Activated T-cell treated with anti-CD3 and anti-CD28 coated beads, Interleukin-2, amount 50 U/mL, for 4 hours (primary cell): ENCODE measurements at regions not wholly inside any gene's neighbourhood (a gene's known extent, or its start where the extent isn't known, plus 50 kb on each side); places are given as distances from the start of the nearest gene placed in this dataset.
A peak's percentile ranks its signal among the peaks of the same experiment; 100 is the strongest.
"Not testable (repeated sequence)": the region's sequence is repeated elsewhere in the genome, so short reads cannot be mapped to it uniquely, and the experiment has no call there.

Source experiments
- ATAC-seq, 2 donors: fragments of 200-7000 bp; cut with Tn5 transposase; one replicate each; pipeline ENCODE4 v1.10.0; 2021
- DNase-seq: peaks from one replicate; pipeline ENCODE4 v3.0.0-alpha.2; 2020
- H3K27me3 Mint-ChIP-seq: one replicate; pipeline ENCODE4 v1.8.0; 2021; ENCODE audit warnings: low read depth, mixed read lengths
- H3K36me3 Mint-ChIP-seq: one replicate; pipeline ENCODE4 v1.8.0; 2022; ENCODE audit warnings: mixed read lengths; ENCODE audit not compliant: insufficient read depth
- H3K4me1 Mint-ChIP-seq: one replicate; pipeline ENCODE4 v1.8.0; 2021; ENCODE audit warnings: low read depth, mixed read lengths
- H3K4me3 Mint-ChIP-seq: one replicate; pipeline ENCODE4 v1.8.0; 2021; ENCODE audit warnings: mild to moderate bottlenecking, moderate library complexity, mixed read lengths
- H3K9me3 Mint-ChIP-seq: one replicate; pipeline ENCODE4 v1.8.0; 2021; ENCODE audit warnings: mixed read lengths

GRCh38 chr10:70976063-70976695 lies 87.8 kb upstream of the PCBD1 start:
- H3K4me1 Mint-ChIP-seq, result no peaks in the 10 kb centered on the region
- peaks cover 7% of the 10 kb centered on the region for H3K27me3 Mint-ChIP-seq
- ATAC-seq (no peak), DNase-seq (no peak)
- H3K9me3 Mint-ChIP-seq, result peaks cover 9% of the 10 kb centered on the region
- no peaks in the 10 kb centered on the region for H3K36me3 Mint-ChIP-seq
- H3K4me3 Mint-ChIP-seq, result no peak overlapping the region

GRCh38 chr10:70977625-70978024 lies 89.3 kb upstream of the PCBD1 start:
- H3K36me3 Mint-ChIP-seq, result no peaks in the 10 kb centered on the region
- ATAC-seq, result no peak
- H3K4me3 Mint-ChIP-seq, result no peak overlapping the region
- H3K4me1 Mint-ChIP-seq, result peaks cover 7% of the 10 kb centered on the region
- DNase-seq, result no peak
- H3K9me3 Mint-ChIP-seq, result peaks cover 3% of the 10 kb centered on the region
- H3K27me3 Mint-ChIP-seq, result peaks cover 7% of the 10 kb centered on the region

- Mint-ChIP-seq H3K27me3 (peaks cover 7% of the 10 kb centered on the region), H3K4me3 (no peak overlapping the region), H3K36me3 (no peaks in the 10 kb centered on the region), H3K9me3 (peaks cover 3% of the 10 kb centered on the region), H3K4me1 (peaks cover 10% of the 10 kb centered on the region)
- DNase-seq (no peak), ATAC-seq (no peak)
These were observed 89.8 kb upstream of the PCBD1 start for GRCh38 chr10:70978181-70978580.

GRCh38 chr10:70978816-70979480 lies 90.6 kb upstream of the PCBD1 start:
- Mint-ChIP-seq H3K36me3 (no peaks in the 10 kb centered on the region), H3K27me3 (peaks cover 5% of the 10 kb centered on the region), H3K4me3 (no peak overlapping the region), H3K9me3 (peaks cover 3% of the 10 kb centered on the region), H3K4me1 (peaks cover 10% of the 10 kb centered on the region)
- ATAC-seq (no peak), DNase-seq (no peak)

GRCh38 chr10:70980687-70981086 lies 92.3 kb upstream of the PCBD1 start:
- Mint-ChIP-seq H3K4me3 (no peak overlapping the region), H3K9me3 (peaks cover 3% of the 10 kb centered on the region), H3K27me3 (peaks cover 5% of the 10 kb centered on the region), H3K36me3 (no peaks in the 10 kb centered on the region), H3K4me1 (peaks cover 10% of the 10 kb centered on the region)
- DNase-seq (no peak), ATAC-seq (no peak)

- ATAC-seq (no peak), DNase-seq (no peak)
- H3K36me3 Mint-ChIP-seq, result no peaks in the 10 kb centered on the region
- no peaks in the 10 kb centered on the region for H3K9me3 Mint-ChIP-seq
- peaks cover 10% of the 10 kb centered on the region for H3K4me1 Mint-ChIP-seq
- peaks cover 1% of the 10 kb centered on the region for H3K27me3 Mint-ChIP-seq
- no peak overlapping the region for H3K4me3 Mint-ChIP-seq
These were observed 92.9 kb upstream of the PCBD1 start for GRCh38 chr10:70981171-70981836.

- H3K36me3 Mint-ChIP-seq, result no peaks in the 10 kb centered on the region
- H3K27me3 Mint-ChIP-seq, result no peaks in the 10 kb centered on the region
- no peaks in the 10 kb centered on the region for H3K9me3 Mint-ChIP-seq
- peak overlapping the region; percentile 39 for H3K4me3 Mint-ChIP-seq
- DNase-seq (no peak), ATAC-seq (no peak)
- peaks cover 10% of the 10 kb centered on the region for H3K4me1 Mint-ChIP-seq
These were observed 93.6 kb upstream of the PCBD1 start for GRCh38 chr10:70981936-70982335.

GRCh38 chr10:70982443-70982842 lies 94.1 kb upstream of the PCBD1 start:
- Mint-ChIP-seq H3K4me1 (peaks cover 10% of the 10 kb centered on the region), H3K4me3 (peak overlapping the region; percentile 39), H3K36me3 (no peaks in the 10 kb centered on the region), H3K9me3 (no peaks in the 10 kb centered on the region), H3K27me3 (no peaks in the 10 kb centered on the region)
- DNase-seq (no peak), ATAC-seq (peak; percentile 43 to 44)

GRCh38 chr10:70984986-70985722 lies 96.8 kb upstream of the PCBD1 start:
- ATAC-seq (no peak), DNase-seq (no peak)
- Mint-ChIP-seq H3K9me3 (no peaks in the 10 kb centered on the region), H3K4me3 (no peak overlapping the region), H3K36me3 (no peaks in the 10 kb centered on the region), H3K27me3 (no peaks in the 10 kb centered on the region), H3K4me1 (peaks cover 10% of the 10 kb centered on the region)

- Mint-ChIP-seq H3K9me3 (no peaks in the 10 kb centered on the region), H3K4me1 (peaks cover 10% of the 10 kb centered on the region), H3K36me3 (no peaks in the 10 kb centered on the region), H3K4me3 (no peak overlapping the region), H3K27me3 (no peaks in the 10 kb centered on the region)
- DNase-seq (no peak), ATAC-seq (peak in 1 of 2 donors; percentile 19)
These were observed 97.7 kb upstream of the PCBD1 start for GRCh38 chr10:70985824-70986622.

GRCh38 chr10:70986623-70986950 lies 98.2 kb upstream of the PCBD1 start:
- Mint-ChIP-seq H3K4me1 (peaks cover 10% of the 10 kb centered on the region), H3K27me3 (no peaks in the 10 kb centered on the region), H3K4me3 (no peak overlapping the region), H3K36me3 (no peaks in the 10 kb centered on the region), H3K9me3 (no peaks in the 10 kb centered on the region)
- DNase-seq, result no peak
- no peak for ATAC-seq

- no peak for DNase-seq
- ATAC-seq, result no peak
- Mint-ChIP-seq H3K27me3 (no peaks in the 10 kb centered on the region), H3K4me1 (peaks cover 4% of the 10 kb centered on the region), H3K36me3 (no peaks in the 10 kb centered on the region), H3K9me3 (no peaks in the 10 kb centered on the region), H3K4me3 (no peak overlapping the region)
These were observed 99.2 kb upstream of the PCBD1 start for GRCh38 chr10:70987396-70988130.

- not testable (repeated sequence) for H3K9me3 Mint-ChIP-seq, ATAC-seq, H3K36me3 Mint-ChIP-seq, H3K27me3 Mint-ChIP-seq, H3K4me3 Mint-ChIP-seq, H3K4me1 Mint-ChIP-seq, DNase-seq
These were observed 101.8 kb upstream of the PCBD1 start for GRCh38 chr10:70990156-70990555.
